Stimulated activated CD4-positive, alpha-beta T cell treated with anti-CD3 and anti-CD28 coated beads, Interleukin-1b, Interleukin-23, amount 100 ng/mL, for 24 hours (primary cell): ENCODE measurements at regions not wholly inside any gene's neighbourhood (a gene's known extent, or its start where the extent isn't known, plus 50 kb on each side); places are given as distances from the start of the nearest gene placed in this dataset.
"Not testable (repeated sequence)": the region's sequence is repeated elsewhere in the genome, so short reads cannot be mapped to it uniquely, and the experiment has no call there.

Source experiments
- DNase-seq, 4 experiments: peaks; one replicate each; pipeline ENCODE4 v3.0.0-alpha.2; 2020; ENCODE audit warnings: low read depth in 4 of 4, low spot score in 1 of 4

DNA sequence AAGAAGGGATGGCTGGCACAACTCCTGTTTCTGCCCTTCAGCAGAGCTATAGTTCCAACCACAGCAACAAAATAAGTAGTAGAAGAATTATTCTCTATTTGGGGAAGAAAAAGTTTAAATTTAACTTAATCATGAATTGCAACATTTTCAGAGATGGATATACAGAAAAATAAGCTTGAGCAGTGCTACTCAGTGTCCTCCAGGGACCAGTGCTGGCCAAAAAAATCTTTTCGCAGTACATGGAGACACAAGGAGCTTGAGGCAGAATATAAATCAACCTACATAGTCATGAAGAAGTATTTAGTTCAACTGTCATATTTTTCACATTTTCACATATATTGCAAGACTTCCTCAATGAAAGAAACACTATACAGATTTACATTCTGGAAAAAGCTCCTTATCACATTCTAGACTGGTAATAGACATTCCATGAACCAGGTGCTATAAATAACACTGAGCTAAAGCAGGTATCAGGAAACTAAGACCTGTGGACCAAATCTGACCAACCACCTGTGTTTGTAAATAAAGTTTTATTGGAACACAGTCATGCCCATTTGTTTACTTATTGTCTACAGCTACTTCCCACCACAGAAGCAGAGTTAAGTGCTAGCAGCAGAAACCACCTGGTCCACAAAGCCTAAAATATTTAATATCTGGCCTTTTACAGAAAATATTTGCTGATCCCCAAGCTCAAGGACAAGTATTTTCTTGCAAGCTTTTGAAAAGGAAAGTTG lies 101.9 kb downstream of the RGS21 start:
- no peak for DNase-seq

DNA sequence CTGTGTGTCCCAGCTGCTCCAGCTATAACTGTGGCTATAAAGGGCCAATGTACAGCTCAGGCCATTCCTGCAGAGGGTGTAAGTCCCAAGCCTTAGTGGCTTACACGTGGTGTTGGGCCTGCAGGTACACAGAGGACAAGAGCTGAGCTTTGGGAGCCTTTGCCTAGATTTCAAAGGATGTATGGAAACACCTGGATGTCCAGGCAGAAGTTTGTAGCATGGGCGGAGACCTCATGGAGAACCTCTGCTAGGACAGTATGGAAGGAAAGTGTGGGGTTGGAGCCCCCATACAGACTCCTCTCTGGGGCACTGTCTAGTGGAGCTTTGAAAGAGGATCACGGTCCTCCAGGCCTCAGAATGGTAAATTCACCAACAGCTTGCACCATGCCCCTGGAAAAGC lies 113.9 kb downstream of the RGS21 start:
- no peak for DNase-seq

DNA sequence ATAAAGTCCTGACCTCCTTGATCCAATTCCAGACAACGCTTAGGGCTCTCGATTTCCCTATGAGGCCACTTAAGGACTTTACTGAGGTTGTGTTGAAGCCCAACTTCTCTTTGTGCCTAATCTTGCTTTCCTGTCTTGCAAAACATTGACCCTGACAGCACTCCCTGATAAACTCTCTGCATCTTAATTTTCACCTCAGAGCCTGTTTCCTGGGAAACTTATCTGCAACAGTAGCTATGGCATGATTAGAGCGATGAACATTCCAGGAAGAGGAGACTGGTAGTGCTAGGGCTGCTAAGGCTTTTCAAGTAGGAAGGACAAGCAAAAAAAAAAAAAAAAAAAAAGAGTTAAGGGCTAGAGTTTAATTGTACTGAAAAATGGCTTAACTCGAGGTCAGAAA lies 118.9 kb downstream of the RGS21 start:
- no peak for DNase-seq

DNA sequence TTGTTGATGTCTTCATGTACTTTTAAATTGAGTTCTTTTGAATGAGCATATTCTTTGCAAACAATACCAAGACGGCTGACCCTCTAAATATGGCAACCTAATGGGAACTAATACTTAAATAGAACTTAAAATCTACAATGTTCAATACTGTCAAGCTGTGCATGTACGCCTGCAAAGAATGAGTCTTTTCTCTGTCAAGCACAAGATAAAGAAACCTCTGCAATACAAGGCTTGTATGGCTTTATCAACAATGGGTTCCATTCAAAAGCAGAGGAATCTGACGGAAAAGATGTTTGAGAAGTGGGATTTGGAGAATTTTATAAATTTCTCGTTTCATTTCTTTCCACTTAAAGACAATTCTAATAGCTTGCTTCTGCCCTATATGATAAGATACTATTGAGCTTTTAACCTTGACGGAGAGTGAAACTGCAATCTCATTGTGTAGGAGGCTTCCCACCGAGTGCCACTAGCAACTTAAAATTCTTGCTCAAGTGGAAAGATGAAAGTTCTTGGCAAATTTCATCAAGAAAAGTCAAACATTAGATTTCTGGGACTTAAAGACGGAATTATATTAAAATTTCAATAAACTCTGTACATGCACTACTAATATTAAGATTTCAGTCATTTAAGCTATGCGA lies 119.8 kb downstream of the RGS21 start:
- DNase-seq: no peak

DNA sequence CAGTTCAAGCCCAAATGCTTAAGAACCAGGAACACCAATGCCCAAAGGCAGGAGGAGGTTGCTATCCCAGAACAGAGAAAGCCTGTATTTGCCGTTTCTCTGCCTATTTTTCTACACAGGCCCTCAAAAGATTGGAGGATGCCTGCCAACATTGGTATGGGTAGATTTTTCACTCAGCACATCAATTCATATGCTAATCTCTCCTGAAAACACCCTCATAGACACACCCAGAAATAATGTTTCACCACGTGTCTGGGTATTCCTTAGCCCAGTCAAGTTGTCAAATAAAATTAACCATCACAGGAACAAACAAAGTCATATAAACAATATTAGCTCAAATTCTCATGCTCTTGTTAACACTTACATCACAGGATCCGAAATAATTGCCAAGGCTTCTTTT lies 121.9 kb downstream of the RGS21 start:
- no peak for DNase-seq

DNA sequence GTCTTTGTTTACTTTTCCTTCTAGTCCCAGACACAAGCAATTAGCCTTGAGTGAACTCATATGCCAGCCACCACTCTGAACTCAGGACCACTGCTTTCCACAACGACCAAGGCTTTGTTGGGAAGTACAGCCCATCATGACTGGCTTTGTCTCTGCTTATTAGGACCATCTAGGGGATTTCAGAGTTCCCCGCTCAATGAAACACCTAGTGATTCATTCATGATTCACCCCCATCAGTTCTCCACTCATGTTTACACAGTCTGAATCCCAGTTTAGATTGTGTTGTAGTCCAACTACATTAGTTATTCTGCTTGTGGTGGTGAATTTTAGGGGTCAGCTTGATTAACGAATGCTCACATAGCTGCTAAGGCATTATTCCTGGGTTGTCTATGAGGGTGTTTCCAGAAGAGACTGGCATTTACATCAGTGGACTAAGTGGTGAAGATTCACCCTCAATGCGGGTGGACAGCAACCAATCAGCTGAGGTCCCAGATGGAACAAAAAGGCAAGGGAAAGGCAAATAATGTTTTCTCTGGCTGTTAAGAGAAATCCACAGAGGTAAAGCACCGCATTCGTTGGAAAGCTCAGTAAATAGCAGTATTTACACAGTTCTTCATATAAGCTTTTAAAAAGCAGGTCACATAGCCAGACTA lies 122.7 kb downstream of the RGS21 start:
- DNase-seq: no peak

DNA sequence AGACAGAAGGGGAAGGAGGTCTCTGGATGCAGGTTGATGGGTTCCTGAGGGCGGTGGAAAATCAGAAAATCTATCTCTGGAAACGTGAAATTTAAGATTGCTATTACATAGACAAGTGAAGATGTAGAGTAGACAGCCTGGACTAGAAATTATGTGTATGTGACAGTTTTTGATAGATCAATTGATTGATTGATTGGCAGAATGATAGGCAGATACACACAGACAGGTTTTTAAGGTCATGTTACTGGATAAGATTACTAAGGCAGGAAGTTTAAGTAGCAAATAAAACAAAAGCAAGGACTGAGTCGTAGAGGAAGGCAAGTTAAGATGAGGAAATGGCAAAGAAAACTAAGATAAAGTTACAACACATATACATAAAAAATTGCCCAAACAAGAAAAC lies 124.7 kb downstream of the RGS21 start:
- no peak for DNase-seq

DNA sequence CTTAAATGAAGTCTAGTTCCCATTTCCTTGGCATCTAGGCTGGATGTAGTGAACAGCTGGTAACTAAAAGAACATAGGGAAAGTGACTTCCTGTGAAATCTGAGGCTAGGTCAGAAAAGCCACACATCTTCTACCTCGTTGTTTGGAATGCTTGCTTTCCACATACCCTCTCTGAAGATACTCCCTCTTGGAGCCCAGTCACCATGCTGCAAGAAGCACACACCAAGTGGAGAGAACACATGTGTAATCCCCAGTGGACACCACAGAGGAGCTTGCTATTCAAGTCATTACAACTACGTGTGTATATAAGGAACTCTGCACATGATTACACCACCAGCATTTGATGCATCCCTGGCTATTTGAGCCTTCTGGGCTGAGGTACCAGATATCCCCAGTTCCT lies 125.9 kb downstream of the RGS21 start:
- DNase-seq: no peak

DNA sequence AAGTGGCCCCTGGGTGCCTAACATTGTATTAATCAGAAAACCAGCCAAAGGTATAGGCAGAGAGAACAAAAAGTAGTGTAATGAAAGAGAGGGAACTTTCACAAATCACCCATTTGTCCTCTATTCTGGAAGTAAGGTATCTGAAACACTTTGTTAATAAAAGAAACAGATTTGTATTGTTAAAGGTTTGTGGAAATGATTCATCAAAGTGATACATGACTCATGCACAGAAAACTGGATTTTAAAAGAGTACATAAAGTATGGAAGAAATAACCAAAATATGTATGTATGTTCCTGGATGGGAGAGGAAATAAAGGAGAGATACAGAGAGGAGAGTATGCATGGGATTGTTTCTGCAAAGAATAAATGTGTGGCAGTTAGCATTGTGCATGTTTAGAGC lies 126.8 kb downstream of the RGS21 start:
- no peak for DNase-seq

DNA sequence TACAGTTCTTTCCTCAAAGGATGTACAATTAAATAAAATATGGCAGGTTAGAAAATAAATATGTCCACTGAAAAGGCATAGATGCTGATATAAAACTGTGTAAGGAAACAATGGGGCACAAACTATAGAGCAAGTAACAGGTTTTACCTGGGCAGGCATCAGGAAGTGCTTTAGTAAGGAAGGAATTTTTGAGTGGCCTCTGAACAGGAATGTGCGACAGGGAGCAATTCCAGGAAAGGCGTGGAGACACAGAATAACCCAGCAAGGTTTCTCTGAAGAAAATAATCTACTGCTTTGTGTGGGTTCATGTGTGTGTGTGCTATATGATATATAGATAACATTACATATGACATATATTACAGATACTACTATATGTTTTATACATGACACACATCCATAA lies 128.4 kb downstream of the RGS21 start:
- no peak for DNase-seq

DNA sequence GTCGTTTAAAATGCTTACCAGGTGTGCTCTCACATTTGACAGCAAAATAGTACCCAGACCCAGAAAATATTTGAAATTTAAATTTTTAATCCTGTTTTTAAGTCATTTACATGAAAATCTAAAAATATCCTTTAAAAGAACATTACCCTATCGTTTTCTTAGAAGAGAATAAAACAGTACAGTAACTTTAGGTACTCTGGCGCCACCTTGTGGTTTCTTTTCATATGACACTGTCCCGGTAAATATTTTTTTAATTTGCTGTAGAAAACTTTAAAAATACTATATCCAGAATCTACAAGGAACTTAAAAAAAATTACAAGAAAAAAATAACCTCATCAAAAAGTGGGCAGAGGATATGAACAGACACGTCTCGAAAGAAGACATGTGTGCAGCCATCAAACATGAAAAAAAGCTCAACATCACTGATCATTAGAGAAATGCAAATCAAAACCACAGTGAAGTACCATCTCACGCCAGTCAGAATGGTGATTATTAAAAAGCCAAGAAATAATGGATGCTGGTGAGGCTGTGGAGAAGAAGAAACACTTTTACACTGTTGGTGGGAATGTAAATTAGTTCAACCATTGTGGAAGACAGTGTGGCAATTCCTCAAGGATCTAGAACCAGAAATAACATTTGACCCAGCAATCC lies 129.2 kb downstream of the RGS21 start:
- DNase-seq: peak; percentile 25 to 47 (median 38)

DNA sequence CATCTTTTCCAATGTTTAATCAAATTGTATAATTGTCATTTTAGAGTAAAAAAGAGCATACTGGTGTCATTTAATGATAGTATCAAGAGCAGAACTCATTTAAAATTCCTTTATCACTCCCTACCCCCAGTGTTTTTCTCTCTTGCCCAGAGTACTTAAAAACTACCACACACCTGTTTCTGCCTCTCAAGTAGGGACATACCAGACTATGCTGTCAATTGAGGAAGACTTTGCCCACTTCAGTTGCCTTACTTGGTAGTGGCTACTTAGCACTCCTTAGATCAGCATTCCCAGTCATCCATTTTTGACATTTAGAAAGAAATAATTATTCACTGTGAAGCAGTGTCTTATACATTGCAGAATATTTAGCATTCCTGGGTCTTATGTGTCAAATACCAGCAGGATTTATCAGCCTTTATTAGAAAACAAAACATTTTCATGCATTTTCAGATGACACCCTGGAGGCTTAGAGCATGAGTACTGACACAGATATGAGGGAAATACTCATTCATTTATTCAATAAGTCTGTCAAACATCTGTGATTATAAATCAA lies 127.5 kb upstream of the RGS1 start:
- no peak for DNase-seq

DNA sequence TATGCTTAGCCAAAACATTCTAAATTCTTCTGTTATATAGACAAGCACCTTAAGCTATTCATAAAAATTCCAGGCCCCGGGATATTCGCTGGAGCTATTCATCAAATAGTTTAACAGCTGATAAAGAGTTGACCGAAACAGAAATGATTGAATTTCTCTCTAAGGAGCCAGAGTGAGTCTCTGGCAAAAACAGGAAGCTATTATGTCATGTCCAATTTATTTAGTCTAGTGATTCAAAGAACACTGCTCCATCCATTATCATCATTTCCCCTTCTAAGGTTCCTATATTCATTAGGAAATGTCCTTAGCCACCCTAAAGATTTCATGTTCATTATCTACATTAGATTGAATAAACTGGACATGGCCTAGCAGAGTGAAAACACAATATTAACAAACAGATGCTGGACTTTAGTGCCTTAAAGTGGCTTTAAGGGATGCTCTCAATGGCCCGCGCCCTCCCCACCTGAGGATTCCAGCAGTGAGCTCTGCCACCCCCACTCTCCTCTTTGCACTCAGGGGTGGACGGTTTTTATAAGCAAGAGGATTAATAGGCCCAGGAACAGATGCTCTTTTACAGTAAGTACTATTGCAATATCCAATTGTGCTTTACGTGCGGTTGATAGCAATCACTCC lies 122.1 kb upstream of the RGS1 start:
- DNase-seq: no peak

DNA sequence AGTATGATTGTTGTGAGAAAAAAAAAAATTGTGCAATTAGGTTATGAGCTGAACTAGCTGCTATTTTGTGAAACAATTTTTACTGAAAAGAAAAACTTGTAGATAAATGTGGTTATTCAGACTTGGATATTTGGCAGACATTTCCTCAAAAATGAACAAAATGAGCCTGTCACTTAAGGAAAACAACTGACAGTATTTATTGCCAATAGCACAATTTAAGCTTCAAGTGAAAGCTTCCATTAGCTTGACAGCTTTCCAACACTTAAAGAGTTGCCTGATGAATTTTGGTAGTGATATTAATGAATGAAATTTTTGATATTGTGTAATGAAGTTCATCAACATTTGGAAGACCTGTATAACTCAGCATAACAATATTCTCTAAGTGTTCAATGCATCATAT lies 116.1 kb upstream of the RGS1 start:
- no peak for DNase-seq

DNA sequence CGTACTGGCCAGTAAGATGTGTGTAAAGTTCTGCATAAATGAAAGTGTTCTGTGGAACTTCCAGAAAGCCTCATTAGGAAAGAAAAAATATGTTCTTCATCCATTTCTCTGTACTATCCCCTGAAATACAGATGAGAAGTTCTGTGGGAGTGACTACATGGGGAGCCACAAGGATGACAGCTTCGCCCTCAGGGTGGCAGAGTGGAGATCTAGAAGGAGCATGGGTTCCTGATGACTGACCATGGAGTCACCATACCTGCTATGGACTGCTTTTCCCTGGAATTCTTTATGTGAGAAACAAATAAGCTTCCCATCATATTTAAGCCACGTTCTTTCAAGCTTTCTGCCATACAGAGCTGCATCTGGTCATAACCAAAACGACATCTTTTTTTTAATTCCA lies 113.9 kb upstream of the RGS1 start:
- no peak for DNase-seq

DNA sequence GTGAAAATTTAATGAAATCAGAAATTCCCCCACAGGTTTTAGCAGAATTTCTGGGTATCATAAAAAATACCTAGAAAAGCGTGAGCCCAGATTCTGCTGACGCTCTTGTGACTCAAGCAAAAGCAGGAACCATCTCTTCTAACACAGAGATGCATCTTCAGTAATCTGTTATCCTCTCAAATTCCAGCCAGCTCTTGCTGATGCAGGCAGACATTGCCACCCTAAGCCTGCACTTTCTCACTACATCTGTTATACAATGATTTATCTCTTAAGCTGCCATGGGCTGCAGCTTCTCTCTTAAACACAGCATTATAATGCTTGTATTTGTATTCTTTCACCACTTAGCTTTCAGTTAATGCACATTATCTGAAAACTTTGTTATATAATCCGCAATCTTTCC lies 113.0 kb upstream of the RGS1 start:
- DNase-seq: no peak

DNA sequence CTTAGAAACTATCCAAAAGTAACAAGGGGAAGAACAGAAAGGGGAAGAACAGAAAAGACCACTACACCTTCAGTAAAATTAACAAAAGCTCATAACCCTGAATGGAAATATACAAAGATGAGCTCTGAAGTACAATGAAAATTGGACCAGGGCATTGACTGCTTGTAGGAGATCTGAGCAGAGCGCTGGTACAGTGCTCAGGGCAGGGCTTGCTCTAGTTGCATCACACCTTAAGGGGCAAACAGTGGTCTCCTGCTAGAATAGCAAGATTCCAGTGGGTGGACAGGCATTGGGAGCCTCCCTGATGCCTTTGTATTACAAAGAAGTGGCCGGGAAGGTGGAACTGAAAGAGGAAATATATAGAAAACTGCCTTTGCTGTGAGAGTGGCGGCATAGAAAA lies 111.9 kb upstream of the RGS1 start:
- no peak for DNase-seq

DNA sequence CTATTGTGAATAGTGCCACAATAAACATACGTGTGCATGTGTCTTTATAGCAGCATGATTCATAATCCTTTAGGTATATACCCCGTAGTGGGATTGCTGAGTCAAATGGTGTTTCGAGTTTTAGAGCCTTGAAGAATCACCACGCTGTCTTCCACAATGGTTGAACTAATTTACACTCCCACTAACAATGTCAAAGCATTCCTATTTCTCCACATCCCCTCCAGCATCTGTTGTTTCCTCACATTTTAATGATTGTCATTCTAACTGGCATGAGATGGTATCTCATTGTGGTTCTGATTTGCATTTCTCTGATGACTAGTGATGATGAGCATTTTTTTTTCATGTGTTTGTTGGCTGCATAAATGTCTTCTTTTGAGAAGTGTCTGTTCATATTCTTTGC lies 110.4 kb upstream of the RGS1 start:
- not testable (repeated sequence) for DNase-seq

DNA sequence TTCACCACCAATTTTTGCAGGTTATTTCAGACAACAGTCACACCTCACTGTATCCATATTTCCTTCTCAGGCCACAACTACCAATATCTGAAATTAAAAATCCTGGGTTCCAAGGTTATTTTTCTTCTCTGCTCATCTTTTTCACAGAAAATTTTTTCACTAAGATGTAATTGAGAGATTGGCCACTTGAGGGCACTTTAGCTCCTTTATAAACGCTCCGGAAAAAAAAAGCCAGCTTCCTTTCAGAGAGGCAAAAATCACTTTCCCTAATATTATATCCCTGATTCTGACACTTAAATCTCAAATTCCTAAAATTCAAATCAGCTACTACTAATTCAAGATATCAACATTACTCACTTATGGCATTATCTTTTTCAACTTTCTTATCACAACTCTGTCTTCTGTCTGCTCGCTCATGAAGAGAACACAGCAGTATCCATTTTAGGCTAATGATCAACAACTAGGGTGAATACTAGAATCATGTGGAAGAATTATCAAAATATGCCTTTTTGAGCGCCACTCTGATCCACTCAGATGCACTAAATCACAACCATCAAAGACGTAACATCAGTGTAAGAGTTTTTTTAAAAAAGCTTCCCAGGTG lies 101.4 kb upstream of the RGS1 start:
- DNase-seq: no peak

DNA sequence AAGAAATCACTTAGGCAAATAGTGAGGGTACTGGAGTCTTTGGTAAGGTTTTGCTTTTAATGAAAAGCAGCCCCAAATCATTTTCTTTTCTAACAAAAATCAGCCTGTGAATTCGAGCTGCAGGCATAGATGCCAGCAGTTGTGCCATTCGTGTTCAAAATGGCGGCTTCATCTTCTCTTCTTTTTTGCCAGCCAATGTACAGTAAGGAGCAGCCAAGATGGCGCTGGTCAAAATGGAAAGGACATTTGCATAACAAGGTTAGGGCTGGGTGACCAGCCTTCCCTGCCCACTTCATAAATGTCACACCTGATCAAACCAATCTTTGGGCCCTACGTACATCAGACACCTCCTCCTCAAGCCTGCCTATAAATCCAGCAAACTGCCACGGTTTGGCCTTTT lies 100.2 kb upstream of the RGS1 start:
- no peak for DNase-seq

DNA sequence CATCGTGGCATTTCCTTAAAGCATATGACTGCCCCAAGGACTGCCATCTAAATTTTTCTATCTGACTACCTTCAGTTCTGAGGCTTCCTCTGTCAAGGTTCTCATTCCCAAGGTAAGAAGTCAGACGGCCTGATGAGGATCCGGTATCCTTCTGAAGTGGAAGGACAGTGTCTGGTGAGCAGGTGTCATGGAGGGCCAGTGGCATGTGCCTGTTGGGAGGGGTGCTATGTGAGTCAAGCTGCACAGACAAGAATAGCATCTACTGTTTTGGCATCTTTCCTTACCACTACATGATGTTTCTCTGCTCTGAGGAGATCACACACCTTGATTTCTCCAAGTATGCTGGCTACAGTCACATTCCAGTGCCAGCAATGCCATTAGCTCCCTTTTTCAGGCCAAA lies 99.6 kb upstream of the RGS1 start:
- no peak for DNase-seq
